ENCODE measurements at regions not wholly inside any gene's neighbourhood (a gene's known extent, or its start where the extent isn't known, plus 50 kb on each side); places are given as distances from the start of the nearest gene placed in this dataset.
"Not testable (repeated sequence)": the region's sequence is repeated elsewhere in the genome, so short reads cannot be mapped to it uniquely, and the experiment has no call there.

GRCh38 chr22:22161924-22162851 is 82.4 kb upstream of the VPREB1 start:
- intact Hi-C loops (cut with DNase I): no loop called here
- Histone ChIP-seq H3K27ac (no peak overlapping the region), H3K4me3 (replicated peaks in 1 of 3) (no peak overlapping the region), H3K4me1 (no peaks in the 10 kb centered on the region), H3K36me3 (no peaks in the 10 kb centered on the region), H3K27me3 (no peaks in the 10 kb centered on the region), H3K9me3 (no peaks in the 10 kb centered on the region)
- 78 to 80% methylated on average over 9 of the region's 9 CpGs for WGBS, 2 donors
- TF ChIP-seq CTCF (IDR thresholded peaks at IDR 0.05): no peak
- TF ChIP-seq POLR2A (IDR thresholded peaks at IDR 0.05): no peak
- DNase-seq: no peak

- H3K9me3 ChIP-seq; DNase-seq; H3K27ac ChIP-seq; intact Hi-C loops (cut with DNase I); H3K27me3 ChIP-seq; H3K4me3 ChIP-seq (replicated peaks in 1 of 3); H3K36me3 ChIP-seq; H3K4me1 ChIP-seq: not testable (repeated sequence)
- 55 to 66% methylated on average over 2 of the region's 2 CpGs for WGBS, 2 donors
Observed at GRCh38 chr22:22160768-22161167, 83.8 kb upstream of the VPREB1 start.

GRCh38 chr22:22159384-22159783 is 85.2 kb upstream of the VPREB1 start:
- WGBS, 2 donors: 50 to 56% methylated on average over 1 of the region's 1 CpG
- intact Hi-C loops (cut with DNase I): no loop called here
- Histone ChIP-seq H3K4me3 (replicated peaks in 1 of 3) (no peak overlapping the region), H3K4me1 (no peaks in the 10 kb centered on the region), H3K9me3 (no peaks in the 10 kb centered on the region), H3K27me3 (no peaks in the 10 kb centered on the region), H3K36me3 (no peaks in the 10 kb centered on the region), H3K27ac (no peak overlapping the region)
- no peak for TF ChIP-seq CTCF (IDR thresholded peaks at IDR 0.05)
- TF ChIP-seq POLR2A (IDR thresholded peaks at IDR 0.05): no peak
- DNase-seq: no peak

- no peaks in the 10 kb centered on the region for H3K9me3 ChIP-seq
- 22 to 30% methylated on average over 3 of the region's 3 CpGs for WGBS, 2 donors
- no peak overlapping the region for H3K4me3 ChIP-seq (replicated peaks in 1 of 3)
- no peaks in the 10 kb centered on the region for H3K4me1 ChIP-seq
- DNase-seq: no peak
- H3K27me3 ChIP-seq: no peaks in the 10 kb centered on the region
- intact Hi-C loops (cut with DNase I): no loop called here
- no peaks in the 10 kb centered on the region for H3K36me3 ChIP-seq
- no peak for TF ChIP-seq POLR2A (IDR thresholded peaks at IDR 0.05)
- no peak for TF ChIP-seq CTCF (IDR thresholded peaks at IDR 0.05)
- H3K27ac ChIP-seq: no peak overlapping the region
Observed at GRCh38 chr22:22158965-22159364, 85.6 kb upstream of the VPREB1 start.

GRCh38 chr22:22158207-22158816 is 86.3 kb upstream of the VPREB1 start:
- H3K4me1 ChIP-seq: no peaks in the 10 kb centered on the region
- no peaks in the 10 kb centered on the region for H3K36me3 ChIP-seq
- 74 to 77% methylated on average over 4 of the region's 4 CpGs for WGBS, 2 donors
- intact Hi-C loops (cut with DNase I): no loop called here
- H3K27me3 ChIP-seq: no peaks in the 10 kb centered on the region
- H3K4me3 ChIP-seq (replicated peaks in 1 of 3): no peak overlapping the region
- no peak for DNase-seq
- no peak for TF ChIP-seq POLR2A (IDR thresholded peaks at IDR 0.05)
- H3K27ac ChIP-seq: no peak overlapping the region
- no peaks in the 10 kb centered on the region for H3K9me3 ChIP-seq

GRCh38 chr22:22157348-22157725 is 87.2 kb upstream of the VPREB1 start:
- WGBS, 2 donors: 83 to 92% methylated on average over 2 of the region's 2 CpGs
- Histone ChIP-seq H3K4me3 (replicated peaks in 1 of 3) (no peak overlapping the region), H3K4me1 (no peaks in the 10 kb centered on the region), H3K27ac (no peak overlapping the region), H3K36me3 (no peaks in the 10 kb centered on the region), H3K27me3 (no peaks in the 10 kb centered on the region), H3K9me3 (no peaks in the 10 kb centered on the region)
- DNase-seq: no peak
- intact Hi-C loops (cut with DNase I): no loop called here
- TF ChIP-seq CTCF (IDR thresholded peaks at IDR 0.05) (no peak), POLR2A (IDR thresholded peaks at IDR 0.05) (no peak)
